GM23338 (cell line): ENCODE measurements at regions not wholly inside any gene's neighbourhood (a gene's known extent, or its start where the extent isn't known, plus 50 kb on each side); places are given as distances from the start of the nearest gene placed in this dataset.

Source experiments
- ATAC-seq: fragments of 200-7000 bp; cut with Tn5 transposase; 3 replicates; pipeline ENCODE4 v1.9.1; 2020
- DNase-seq: peaks from one replicate; pipeline ENCODE4 v3.0.0-alpha.2; 2015; ENCODE audit warnings: low spot score
- H2AFZ ChIP-seq: fragments of 200-600 bp; sonication (generic); 2 replicates; pipeline ENCODE4 v1.8.0; 2016; ENCODE audit warnings: antibody characterized with exemption, mild to moderate bottlenecking, moderate library complexity
- H3F3A ChIP-seq: fragments of 200-600 bp; sonication (generic); replicated peaks from 2 replicates; pipeline ENCODE4 v1.8.0; 2017; ENCODE audit warnings: antibody characterized with exemption, mixed run types, low read depth
- H3K27ac ChIP-seq: fragments of 200-600 bp; sonication (generic); 2 replicates; pipeline ENCODE4 v1.6.1; 2016; ENCODE audit warnings: low read depth
- H3K27me3 ChIP-seq: fragments of 200-600 bp; sonication (generic); 2 replicates; pipeline ENCODE4 v1.8.0; 2016; ENCODE audit warnings: mild to moderate bottlenecking, mixed run types, moderate library complexity; ENCODE audit not compliant: insufficient read depth
- H3K36me3 ChIP-seq: fragments of 200-600 bp; sonication (generic); 2 replicates; pipeline ENCODE4 v1.8.0; 2016; ENCODE audit warnings: mild to moderate bottlenecking; ENCODE audit not compliant: insufficient read depth
- H3K4me1 ChIP-seq: fragments of 200-600 bp; sonication (generic); 2 replicates; pipeline ENCODE4 v1.8.0; 2016; ENCODE audit warnings: mild to moderate bottlenecking, moderate library complexity; ENCODE audit not compliant: insufficient read depth
- H3K4me2 ChIP-seq: fragments of 200-600 bp; sonication (generic); 2 replicates; pipeline ENCODE4 v1.7.1; 2017; ENCODE audit warnings: mixed run types
- H3K4me3 ChIP-seq: fragments of 200-600 bp; sonication (generic); 2 replicates; pipeline ENCODE4 v1.6.1; 2016; ENCODE audit warnings: mixed run types
- H3K79me2 ChIP-seq: fragments of 200-600 bp; sonication (generic); replicated peaks from 2 replicates; pipeline ENCODE4 v1.8.0; 2017; ENCODE audit warnings: mild to moderate bottlenecking; ENCODE audit not compliant: insufficient read depth
- H3K9me2 ChIP-seq: fragments of 200-600 bp; sonication (generic); 2 replicates; pipeline ENCODE4 v1.8.0; 2017; ENCODE audit not compliant: insufficient read depth
- H4K20me1 ChIP-seq: fragments of 200-600 bp; sonication (generic); replicated peaks from 2 replicates; pipeline ENCODE4 v1.8.0; 2017; ENCODE audit warnings: mild to moderate bottlenecking; ENCODE audit not compliant: insufficient read depth
- H3K27ac Mint-ChIP-seq: 2 replicates; pipeline ENCODE4 v1.8.0; 2020; ENCODE audit warnings: inconsistent platforms, mild to moderate bottlenecking, moderate library complexity, mixed read lengths
- H3K27me3 Mint-ChIP-seq: 3 replicates; pipeline ENCODE4 v1.8.0; 2022; ENCODE audit warnings: low read depth, mild to moderate bottlenecking, moderate library complexity, mixed read lengths, inconsistent platforms; ENCODE audit not compliant: insufficient read depth, poor library complexity
- H3K36me3 Mint-ChIP-seq: 3 replicates; pipeline ENCODE4 v1.8.0; 2021; ENCODE audit warnings: low read depth, mild to moderate bottlenecking, inconsistent platforms, moderate library complexity, mixed read lengths
- H3K4me1 Mint-ChIP-seq: 3 replicates; pipeline ENCODE4 v1.8.0; 2020; ENCODE audit warnings: mild to moderate bottlenecking, inconsistent platforms, mixed read lengths
- H3K4me3 Mint-ChIP-seq: 3 replicates; pipeline ENCODE4 v1.8.0; 2021; ENCODE audit warnings: moderate library complexity, mild to moderate bottlenecking, inconsistent platforms, mixed read lengths
- H3K9me3 Mint-ChIP-seq: 3 replicates; pipeline ENCODE4 v1.8.0; 2020; ENCODE audit warnings: moderate library complexity, mild to moderate bottlenecking, inconsistent platforms, mixed read lengths
- CREB1 ChIP-seq: fragments of 250-450 bp; sonication (Bioruptor Pico); IDR thresholded peaks from 2 replicates; pipeline ENCODE4 v1.5.0; 2020; ENCODE audit warnings: low read depth, mild to moderate bottlenecking, moderate library complexity
- CTCF ChIP-seq, 2 experiments: fragments of 200-600 bp in 1 of 2; sonication (generic) in 1 of 2; conservative IDR thresholded peaks; 2 replicates each; pipeline versions ENCODE4 v1.5.1 to v1.6.1; 2016 to 2017; ENCODE audit warnings: antibody characterized with exemption in 2 of 2, low read depth in 2 of 2, mild to moderate bottlenecking in 2 of 2, moderate library complexity in 1 of 2
- ETS1 ChIP-seq: IDR thresholded peaks from 2 replicates; pipeline ENCODE4 v1.6.1; 2016; ENCODE audit warnings: antibody characterized with exemption
- EZH2 ChIP-seq: fragments of 200-600 bp; sonication (generic); IDR thresholded peaks from one replicate; pipeline ENCODE4 v1.8.0; 2017; ENCODE audit warnings: antibody characterized with exemption, mild to moderate bottlenecking, low read depth; ENCODE audit not compliant: unreplicated experiment
- EZH2phosphoT487 ChIP-seq: fragments of 200-600 bp; sonication (generic); IDR thresholded peaks from one replicate; pipeline ENCODE4 v1.8.1; 2018; ENCODE audit warnings: antibody characterized with exemption; ENCODE audit not compliant: unreplicated experiment
- JUNB ChIP-seq: IDR thresholded peaks from one replicate; pipeline ENCODE4 v1.6.1; 2016; ENCODE audit warnings: antibody characterized with exemption; ENCODE audit not compliant: unreplicated experiment
- NANOG ChIP-seq: IDR thresholded peaks from 2 replicates; pipeline ENCODE4 v1.6.1; 2016; ENCODE audit warnings: antibody characterized with exemption, borderline replicate concordance
- POLR2AphosphoS5 ChIP-seq: IDR thresholded peaks from 2 replicates; pipeline ENCODE4 v1.6.1; 2016; ENCODE audit warnings: antibody characterized with exemption, low read depth
- REST ChIP-seq: IDR thresholded peaks from one replicate; pipeline ENCODE4 v1.6.1; 2018; ENCODE audit warnings: antibody characterized with exemption; ENCODE audit not compliant: unreplicated experiment
- STAT1 ChIP-seq: IDR thresholded peaks from one replicate; pipeline ENCODE4 v1.6.1; 2016; ENCODE audit warnings: antibody characterized with exemption; ENCODE audit not compliant: unreplicated experiment
- ZNF114 ChIP-seq: fragments of 250-450 bp; sonication (Bioruptor Pico); IDR thresholded peaks from 2 replicates; pipeline ENCODE4 v1.5.0; 2020; ENCODE audit warnings: mild to moderate bottlenecking, moderate library complexity
- ZNF331 ChIP-seq: fragments of 250-450 bp; sonication (Bioruptor Pico); IDR thresholded peaks from 2 replicates; pipeline ENCODE4 v1.5.0; 2020; ENCODE audit warnings: low read depth, mild to moderate bottlenecking, moderate library complexity
- ZNF462 ChIP-seq: fragments of 250-450 bp; sonication (Bioruptor Pico); IDR thresholded peaks from 2 replicates; pipeline ENCODE4 v1.5.0; 2020; ENCODE audit warnings: mild to moderate bottlenecking, moderate library complexity

GRCh38 chr4:189498457-189498856 lies 442.2 kb upstream of the FRG1 start:
- Mint-ChIP-seq H3K4me1 (no peaks in the 10 kb centered on the region), H3K27me3 (peaks cover 3% of the 10 kb centered on the region), H3K36me3 (no peaks in the 10 kb centered on the region; the same call in 1 of the 3 replicates), H3K4me3 (no peak overlapping the region), H3K27ac (no peak overlapping the region), H3K9me3 (peaks cover 50% of the 10 kb centered on the region)
- TF ChIP-seq CREB1 (CRISPR knock-in tag) = no peak
- TF ChIP-seq POLR2AphosphoS5 = no peak
- no peak for TF ChIP-seq NANOG
- TF ChIP-seq ZNF462 = no peak
- TF ChIP-seq EZH2phosphoT487 = no peak
- TF ChIP-seq ZNF331 = no peak
- no peak for TF ChIP-seq CTCF (conservative IDR thresholded peaks at IDR 0.05; ENCODE audit: low read depth in 2 of 2)
- TF ChIP-seq STAT1 = no peak
- TF ChIP-seq EZH2 = no peak
- no peak for TF ChIP-seq ETS1
- no peak for TF ChIP-seq REST
- TF ChIP-seq JUNB = no peak
- TF ChIP-seq ZNF114 (CRISPR knock-in tag) = no peak
- Histone ChIP-seq H2AFZ (peak overlapping the region; percentile 63; the same call in 1 of the 2 replicates), H3K79me2 (no peaks in the 10 kb centered on the region), H3K9me2 (no peaks in the 10 kb centered on the region), H3K27ac (no peak overlapping the region), H4K20me1 (no peaks in the 10 kb centered on the region), H3K27me3 (no peaks in the 10 kb centered on the region), H3K4me1 (no peaks in the 10 kb centered on the region), H3F3A (no peaks in the 10 kb centered on the region), H3K4me3 (no peak overlapping the region), H3K4me2 (no peak overlapping the region), H3K36me3 (no peaks in the 10 kb centered on the region)
- ATAC-seq = no peak
- DNase-seq = no peak
